NB4 (cell line): ENCODE measurements at regions not wholly inside any gene's neighbourhood (a gene's known extent, or its start where the extent isn't known, plus 50 kb on each side); places are given as distances from the start of the nearest gene placed in this dataset.

ENCODE experiments used
- DNase-seq: peaks from one replicate; pipeline ENCODE4 v3.0.0; 2010; ENCODE audit warnings: low read depth
- H3K4me3 ChIP-seq: one replicate; pipeline ENCODE4 v1.5.1; 2011; ENCODE audit warnings: mild to moderate bottlenecking, low read depth, low read length, moderate library complexity
- MYC ChIP-seq: IDR thresholded peaks from 2 replicates; pipeline ENCODE4 v1.6.1; 2011; ENCODE audit warnings: low read depth, low read length
- POLR2A ChIP-seq: IDR thresholded peaks from 2 replicates; pipeline ENCODE4 v1.6.1; 2011; ENCODE audit warnings: mild to moderate bottlenecking; ENCODE audit not compliant: insufficient read length; ENCODE audit errors: extremely low read depth
- TF ChIP-seq, protein P1 (sequence below): IDR thresholded peaks from 2 replicates; pipeline ENCODE4 v1.6.1; 2011; ENCODE audit warnings: low read depth, low read length
- TF ChIP-seq, protein P2 (sequence below): IDR thresholded peaks from one replicate; pipeline ENCODE4 v1.5.1; 2012; ENCODE audit warnings: low read depth, low read length

DNA sequence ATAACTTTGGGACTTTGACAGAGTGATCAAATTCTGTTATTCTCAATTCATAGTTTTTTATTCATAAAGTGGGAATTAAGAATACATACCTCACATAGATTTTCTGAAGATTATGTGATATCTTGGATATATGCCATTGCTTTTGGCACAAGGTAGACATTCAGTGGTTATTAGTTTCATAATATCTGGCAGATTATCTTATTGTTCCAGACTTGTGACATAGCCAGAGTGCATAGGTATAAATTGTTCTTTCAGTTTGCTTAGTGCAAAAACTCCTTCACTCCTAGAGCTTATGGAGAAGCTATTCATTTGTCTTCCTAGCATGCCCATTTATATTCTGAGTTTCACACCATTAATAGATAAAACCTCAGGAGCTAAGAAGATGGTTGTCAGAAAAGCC, 222.0 kb downstream of the KCNE4 start:
- no peak overlapping the region for H3K4me3 ChIP-seq
- TF ChIP-seq, protein P1, sequence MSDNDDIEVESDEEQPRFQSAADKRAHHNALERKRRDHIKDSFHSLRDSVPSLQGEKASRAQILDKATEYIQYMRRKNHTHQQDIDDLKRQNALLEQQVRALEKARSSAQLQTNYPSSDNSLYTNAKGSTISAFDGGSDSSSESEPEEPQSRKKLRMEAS: no peak
- TF ChIP-seq POLR2A (no peak), MYC (no peak)
- TF ChIP-seq, protein P2, sequence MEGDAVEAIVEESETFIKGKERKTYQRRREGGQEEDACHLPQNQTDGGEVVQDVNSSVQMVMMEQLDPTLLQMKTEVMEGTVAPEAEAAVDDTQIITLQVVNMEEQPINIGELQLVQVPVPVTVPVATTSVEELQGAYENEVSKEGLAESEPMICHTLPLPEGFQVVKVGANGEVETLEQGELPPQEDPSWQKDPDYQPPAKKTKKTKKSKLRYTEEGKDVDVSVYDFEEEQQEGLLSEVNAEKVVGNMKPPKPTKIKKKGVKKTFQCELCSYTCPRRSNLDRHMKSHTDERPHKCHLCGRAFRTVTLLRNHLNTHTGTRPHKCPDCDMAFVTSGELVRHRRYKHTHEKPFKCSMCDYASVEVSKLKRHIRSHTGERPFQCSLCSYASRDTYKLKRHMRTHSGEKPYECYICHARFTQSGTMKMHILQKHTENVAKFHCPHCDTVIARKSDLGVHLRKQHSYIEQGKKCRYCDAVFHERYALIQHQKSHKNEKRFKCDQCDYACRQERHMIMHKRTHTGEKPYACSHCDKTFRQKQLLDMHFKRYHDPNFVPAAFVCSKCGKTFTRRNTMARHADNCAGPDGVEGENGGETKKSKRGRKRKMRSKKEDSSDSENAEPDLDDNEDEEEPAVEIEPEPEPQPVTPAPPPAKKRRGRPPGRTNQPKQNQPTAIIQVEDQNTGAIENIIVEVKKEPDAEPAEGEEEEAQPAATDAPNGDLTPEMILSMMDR: no peak
- no peak for DNase-seq

DNA sequence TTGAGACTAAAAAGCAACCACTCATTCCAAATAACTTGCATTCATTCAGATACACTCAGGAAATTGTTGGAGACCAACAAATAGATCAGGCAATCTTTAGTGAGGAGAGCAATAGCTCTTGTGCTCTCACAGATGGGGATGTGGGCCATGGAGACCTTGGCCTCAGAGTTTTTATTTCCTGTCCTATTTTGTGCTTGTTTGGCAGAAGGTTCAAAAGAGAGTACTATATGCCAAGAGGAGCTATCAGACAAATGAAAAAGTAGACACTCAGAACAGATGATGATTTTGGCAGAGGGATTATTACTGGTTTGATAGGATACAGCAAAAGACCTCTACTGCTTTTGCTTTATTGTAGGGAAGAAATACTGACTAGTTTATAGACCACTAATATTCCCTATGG, 230.2 kb downstream of the KCNE4 start:
- no peak for DNase-seq
- H3K4me3 ChIP-seq: no peak overlapping the region
- TF ChIP-seq, protein P2: no peak
- no peak for TF ChIP-seq POLR2A
- TF ChIP-seq, protein P1: no peak
- no peak for TF ChIP-seq MYC

GRCh38 chr2:223283329-223283728, 231.3 kb downstream of the KCNE4 start:
- no peak for DNase-seq
- TF ChIP-seq, protein P2: no peak
- TF ChIP-seq POLR2A (no peak), MYC (no peak)
- TF ChIP-seq, protein P1: no peak
- H3K4me3 ChIP-seq: no peak overlapping the region

GRCh38 chr2:223283771-223284170, 231.8 kb downstream of the KCNE4 start:
- no peak overlapping the region for H3K4me3 ChIP-seq
- no peak for TF ChIP-seq MYC
- TF ChIP-seq, protein P2: no peak
- DNase-seq: no peak

GRCh38 chr2:223285370-223286265, 233.6 kb downstream of the KCNE4 start:
- DNase-seq: no peak

More at GRCh38 chr2:223285370-223286265, 233.6 kb downstream of the KCNE4 start:
- no peak for TF ChIP-seq POLR2A
- TF ChIP-seq, protein P1: no peak
- no peak for TF ChIP-seq MYC
- TF ChIP-seq, protein P2: no peak
- no peak overlapping the region for H3K4me3 ChIP-seq
